K562 (cell line): ENCODE measurements at regions not wholly inside any gene's neighbourhood (a gene's known extent, or its start where the extent isn't known, plus 50 kb on each side); places are given as distances from the start of the nearest gene placed in this dataset.

Experiments used
- ATAC-seq: fragments of 200-7000 bp; cut with Tn5 transposase; 3 replicates; pipeline ENCODE4 v1.9.1; 2020; ENCODE audit warnings: moderate library complexity
- BruUV-seq: library from RNA; stranded (reverse); fragments of 400-500 nt; replicated peaks from 2 replicates; lab custom pipeline; 2021; lab: Mats Ljungman, UMichigan
- CTCF ChIA-PET: fragments of 300-600 bp; formaldehyde crosslinking; extraction: SDS; loops from one replicate; lab custom pipeline; 2021; ENCODE audit warnings: low intra/inter-chr PET ratio; lab: Yijun Ruan, JAX
- POLR2A ChIA-PET: fragments of 300-600, 350-650 bp; sonication (Branson Sonifier 250); formaldehyde crosslinking; extraction: SDS; loops from one replicate; lab custom pipeline; 2021; ENCODE audit warnings: antibody characterized with exemption, inconsistent platforms; lab: Yijun Ruan, JAX
- DNase-seq, 4 experiments: peaks; one replicate each; pipeline versions ENCODE4 v3.0.0 to v3.0.0-alpha.2; 2011 to 2018; ENCODE audit warnings: low spot score in 3 of 4, mixed read lengths in 3 of 4; ENCODE audit errors: extremely low read depth in 1 of 4
- FAIRE-seq: peaks from 2 replicates; lab custom pipeline; 2011; peaks lifted over from hg19 to GRCh38; lab: Jason Lieb, UNC
- H2AFZ ChIP-seq: 2 replicates; pipeline ENCODE4 v1.6.0; 2011; ENCODE audit warnings: low read depth, low read length, control low read depth, inconsistent platforms
- H3K27ac ChIP-seq: fragments of 200-600 bp; 3 replicates; pipeline ENCODE4 v1.8.0; 2011; ENCODE audit warnings: low read depth, mild to moderate bottlenecking, control low read depth, inconsistent platforms, low read length, moderate library complexity, mixed read lengths; ENCODE audit errors: extremely low read depth
- H3K27me3 ChIP-seq, 2 experiments: fragments of 300-600 bp in 1 of 2; 2 replicates in 1 of 2; 3 replicates in 1 of 2; pipeline versions ENCODE4 v1.6.0 to v1.8.0; 2011; ENCODE audit warnings: inconsistent platforms in 2 of 2, low read length in 2 of 2, mild to moderate bottlenecking in 1 of 2, mixed read lengths in 1 of 2, moderate library complexity in 1 of 2; ENCODE audit not compliant: control insufficient read depth in 2 of 2, insufficient read depth in 2 of 2
- H3K36me3 ChIP-seq: fragments of 300-600 bp; 3 replicates; pipeline ENCODE4 v1.8.0; 2011; ENCODE audit warnings: mild to moderate bottlenecking, low read length, inconsistent platforms; ENCODE audit not compliant: control insufficient read depth, insufficient read depth
- H3K4me1 ChIP-seq, 2 experiments: fragments of 200-600 bp in 1 of 2; replicated peaks in 1 of 2; 2 replicates in 1 of 2; 3 replicates in 1 of 2; pipeline versions ENCODE4 v1.5.1 to v1.8.0; 2011; ENCODE audit warnings: inconsistent platforms in 2 of 2, low read length in 2 of 2, mild to moderate bottlenecking in 1 of 2, mixed read lengths in 1 of 2, moderate library complexity in 1 of 2; ENCODE audit not compliant: control insufficient read depth in 2 of 2, insufficient read depth in 2 of 2
- H3K4me2 ChIP-seq: 2 replicates; pipeline ENCODE4 v1.6.1; 2011; ENCODE audit warnings: low read length, control low read depth, inconsistent platforms, mixed read lengths; ENCODE audit not compliant: insufficient read depth
- H3K4me3 ChIP-seq: fragments of 200-600 bp; sonication (generic), shearing (Covaris generic); 2 replicates; pipeline ENCODE4 v1.5.1; 2016; ENCODE audit warnings: control low read depth, inconsistent platforms
- H3K79me2 ChIP-seq: fragments of 200-600 bp; 3 replicates; pipeline ENCODE4 v1.8.0; 2011; ENCODE audit warnings: low read length, inconsistent platforms; ENCODE audit not compliant: control insufficient read depth, insufficient read depth
- H3K9ac ChIP-seq, 2 experiments: 2 replicates each; pipeline versions ENCODE4 v1.6.0 to v1.6.1; 2011; ENCODE audit warnings: low read depth in 2 of 2, low read length in 2 of 2, control low read depth in 1 of 2, inconsistent platforms in 1 of 2, mild to moderate bottlenecking in 1 of 2, mixed read lengths in 1 of 2; ENCODE audit not compliant: insufficient read depth in 1 of 2
- H3K9me1 ChIP-seq: one replicate; pipeline ENCODE4 v1.6.0; 2011; ENCODE audit warnings: inconsistent platforms, mild to moderate bottlenecking, low read length, moderate library complexity; ENCODE audit not compliant: control insufficient read depth, insufficient read depth
- H3K9me3 ChIP-seq: replicated peaks from 2 replicates; pipeline ENCODE4 v1.5.1; 2011; ENCODE audit warnings: low read depth, low read length, inconsistent platforms; ENCODE audit not compliant: control insufficient read depth, insufficient read depth
- H4K20me1 ChIP-seq: replicated peaks from 2 replicates; pipeline ENCODE4 v1.6.1; 2011; ENCODE audit warnings: low read length, inconsistent platforms, mixed read lengths; ENCODE audit not compliant: control insufficient read depth, insufficient read depth
- COPS2 ChIP-seq: fragments of 450-650 bp; conservative IDR thresholded peaks from 2 replicates; pipeline ENCODE4 v1.6.1; 2016; ENCODE audit warnings: mild to moderate bottlenecking, moderate library complexity
- ETS2 ChIP-seq: IDR thresholded peaks from 2 replicates; pipeline ENCODE4 v1.6.1; 2016; ENCODE audit warnings: borderline replicate concordance, missing genetic modification characterization, mild to moderate bottlenecking, moderate library complexity, missing compliant biosample characterization; ENCODE audit not compliant: poor library complexity, severe bottlenecking
- EZH2 ChIP-seq: IDR thresholded peaks from 2 replicates; pipeline ENCODE4 v1.6.1; 2012; ENCODE audit warnings: low read depth, mild to moderate bottlenecking, inconsistent platforms, low read length, borderline replicate concordance
- IRF1 ChIP-seq: sonication (generic); formaldehyde crosslinking; IDR thresholded peaks from 2 replicates; pipeline ENCODE4 v1.8.0; 2022; ENCODE audit warnings: missing genetic modification reagents, mild to moderate bottlenecking, borderline replicate concordance
- KDM4B ChIP-seq, 2 experiments: fragments of 450-650 bp in 1 of 2; sonication (generic) in 1 of 2; IDR thresholded peaks; 2 replicates each; pipeline ENCODE4 v1.6.1; 2016 to 2017; ENCODE audit warnings: borderline replicate concordance in 2 of 2, antibody characterized with exemption in 1 of 2, low read depth in 1 of 2, mild to moderate bottlenecking in 1 of 2
- NCOA4 ChIP-seq: fragments of 450-650 bp; IDR thresholded peaks from 2 replicates; pipeline ENCODE4 v1.6.1; 2018; ENCODE audit warnings: mild to moderate bottlenecking; ENCODE audit not compliant: partially characterized antibody
- NR4A1 ChIP-seq, 2 experiments: fragments of 250-450 bp in 1 of 2; fragments of 450-650 bp in 1 of 2; sonication (Bioruptor Pico) in 1 of 2; IDR thresholded peaks; 2 replicates each; pipeline versions ENCODE4 v1.4.0 to v1.6.1; 2016 to 2020; ENCODE audit warnings: mild to moderate bottlenecking in 2 of 2, missing compliant biosample characterization in 1 of 2, missing genetic modification characterization in 1 of 2, moderate library complexity in 1 of 2
- SMARCC2 ChIP-seq: fragments of 450-650 bp; IDR thresholded peaks from 2 replicates; pipeline ENCODE4 v1.6.1; 2017; ENCODE audit warnings: antibody characterized with exemption, moderate library complexity, mild to moderate bottlenecking, low read depth
- ZFP30 ChIP-seq: fragments of 250-450 bp; sonication (Bioruptor Pico); IDR thresholded peaks from 2 replicates; pipeline ENCODE4 v1.8.0; 2022; ENCODE audit warnings: moderate library complexity, mild to moderate bottlenecking, inconsistent platforms, borderline replicate concordance
- ZNF512 ChIP-seq: IDR thresholded peaks from 2 replicates; pipeline ENCODE4 v1.6.1; 2016; ENCODE audit warnings: missing genetic modification characterization, missing compliant biosample characterization
- ZNF561 ChIP-seq: fragments of 450-650 bp; formaldehyde crosslinking; conservative IDR thresholded peaks from 2 replicates; pipeline ENCODE4 v1.4.0; 2020; ENCODE audit warnings: mild to moderate bottlenecking, moderate library complexity
- WGBS: fragments of 100-300 bp; shearing (Covaris generic); methylation state at CpG from one replicate; pipeline ENCODE4 v1.1.6; 2016; ENCODE audit warnings: low coverage, mixed read lengths; ENCODE audit not compliant: insufficient coverage; ENCODE audit errors: missing lambda C conversion rate; 5-methylcytosine and 5-hydroxymethylcytosine counted together
- in situ Hi-C: fragments of 300-500 bp; cut with MboI; formaldehyde crosslinking; loops from 4 replicates; pipeline ENCODE4 v1.15.0; 2018; ENCODE audit warnings: inconsistent platforms, mixed read lengths
- intact Hi-C: fragments of 100-400 bp; cut with micrococcal nuclease; formaldehyde crosslinking; loops from 2 replicates; pipeline ENCODE4 v1.14.2; 2022
- TF ChIP-seq, protein P1 (sequence below): fragments of 450-650 bp; IDR thresholded peaks from 2 replicates; pipeline ENCODE4 v1.6.1; 2017; ENCODE audit warnings: mild to moderate bottlenecking, moderate library complexity

GRCh38 chr9:1332156-1332555 lies 282.0 kb downstream of the DMRT2 start:
- FAIRE-seq (no peak), DNase-seq (no peak), ATAC-seq (no peak)
- no TSS peak for BruUV-seq
- CTCF ChIA-PET = no interaction called here
- no peak for TF ChIP-seq ETS2
- no peak for TF ChIP-seq COPS2
- no peak for TF ChIP-seq EZH2
- no peak for TF ChIP-seq NCOA4
- TF ChIP-seq SMARCC2 = no peak
- no peak for TF ChIP-seq NR4A1 (CRISPR knock-in tag; IDR thresholded peaks at IDR 0.05)
- no peak for TF ChIP-seq NR4A1 (tag; IDR thresholded peaks at IDR 0.05)
- TF ChIP-seq ZNF561 (CRISPR knock-in tag) = no peak
- no peak for TF ChIP-seq IRF1 (CRISPR knock-in tag)
- no peak for TF ChIP-seq ZNF512
- TF ChIP-seq, protein P1, sequence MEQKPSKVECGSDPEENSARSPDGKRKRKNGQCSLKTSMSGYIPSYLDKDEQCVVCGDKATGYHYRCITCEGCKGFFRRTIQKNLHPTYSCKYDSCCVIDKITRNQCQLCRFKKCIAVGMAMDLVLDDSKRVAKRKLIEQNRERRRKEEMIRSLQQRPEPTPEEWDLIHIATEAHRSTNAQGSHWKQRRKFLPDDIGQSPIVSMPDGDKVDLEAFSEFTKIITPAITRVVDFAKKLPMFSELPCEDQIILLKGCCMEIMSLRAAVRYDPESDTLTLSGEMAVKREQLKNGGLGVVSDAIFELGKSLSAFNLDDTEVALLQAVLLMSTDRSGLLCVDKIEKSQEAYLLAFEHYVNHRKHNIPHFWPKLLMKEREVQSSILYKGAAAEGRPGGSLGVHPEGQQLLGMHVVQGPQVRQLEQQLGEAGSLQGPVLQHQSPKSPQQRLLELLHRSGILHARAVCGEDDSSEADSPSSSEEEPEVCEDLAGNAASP = no peak
- TF ChIP-seq KDM4B (IDR thresholded peaks at IDR 0.05; ENCODE audit: borderline replicate concordance in 2 of 2, low read depth in 1 of 2) = no peak
- no peak for TF ChIP-seq ZFP30 (CRISPR knock-in tag)
- H3K79me2 ChIP-seq = no peaks in the 10 kb centered on the region
- H3K4me3 ChIP-seq = no peak overlapping the region
- no peak overlapping the region for H2AFZ ChIP-seq
- no peak overlapping the region for H3K27ac ChIP-seq
- H3K36me3 ChIP-seq = no peaks in the 10 kb centered on the region
- H3K9me3 ChIP-seq = no peaks in the 10 kb centered on the region
- H3K9ac ChIP-seq = no peak overlapping the region
- POLR2A ChIA-PET = no interaction called here
- intact Hi-C loops = no loop called here
- H3K4me1 ChIP-seq = no peaks in the 10 kb centered on the region
- no peaks in the 10 kb centered on the region for H3K27me3 ChIP-seq
- no peaks in the 10 kb centered on the region for H4K20me1 ChIP-seq
- H3K4me2 ChIP-seq = no peak overlapping the region
- WGBS = 3% methylated on average over 3 of the region's 3 CpGs
- no peaks in the 10 kb centered on the region for H3K9me1 ChIP-seq
- in situ Hi-C loops = no loop called here
